ENCODE measurements at regions not wholly inside any gene's neighbourhood (a gene's known extent, or its start where the extent isn't known, plus 50 kb on each side); places are given as distances from the start of the nearest gene placed in this dataset.
A peak's percentile ranks its signal among the peaks of the same experiment; 100 is the strongest.
"Not testable (repeated sequence)": the region's sequence is repeated elsewhere in the genome, so short reads cannot be mapped to it uniquely, and the experiment has no call there.

GRCh38 chr2:240240017-240240734, 99.7 kb upstream of the OTOS start:
- FAIRE-seq (no peak), DNase-seq (ENCODE audit: low spot score) (no peak)

- DNase-seq (ENCODE audit: low spot score) = no peak
- FAIRE-seq = no peak
These were observed 100.3 kb upstream of the OTOS start for GRCh38 chr2:240240781-240241180.

GRCh38 chr2:240241572-240241971, 101.1 kb upstream of the OTOS start:
- FAIRE-seq = no peak
- DNase-seq (ENCODE audit: low spot score) = no peak

- not testable (repeated sequence) for FAIRE-seq
These were observed 102.6 kb upstream of the OTOS start for GRCh38 chr2:240243049-240243448.

GRCh38 chr2:240244543-240244942, 104.1 kb upstream of the OTOS start:
- no peak for FAIRE-seq

More at GRCh38 chr2:240243049-240243448, 102.6 kb upstream of the OTOS start:
- DNase-seq (ENCODE audit: low spot score) = not testable (repeated sequence)

GRCh38 chr2:240245184-240245583, 104.7 kb upstream of the OTOS start:
- DNase-seq (ENCODE audit: low spot score) (no peak), FAIRE-seq (no peak)

More at GRCh38 chr2:240244543-240244942, 104.1 kb upstream of the OTOS start:
- no peak for DNase-seq (ENCODE audit: low spot score)

GRCh38 chr2:240245706-240246105, 105.2 kb upstream of the OTOS start:
- no peak for FAIRE-seq

GRCh38 chr2:240246173-240246820, 105.8 kb upstream of the OTOS start:
- no peak for FAIRE-seq

More at GRCh38 chr2:240245706-240246105, 105.2 kb upstream of the OTOS start:
- DNase-seq (ENCODE audit: low spot score) = peak; percentile 1

GRCh38 chr2:240247241-240247867, 106.9 kb upstream of the OTOS start:
- FAIRE-seq (no peak), DNase-seq (ENCODE audit: low spot score) (peak; percentile 1)

More at GRCh38 chr2:240246173-240246820, 105.8 kb upstream of the OTOS start:
- peak; percentile 1 for DNase-seq (ENCODE audit: low spot score)

GRCh38 chr2:240247868-240248720, 107.6 kb upstream of the OTOS start:
- no peak for FAIRE-seq
- DNase-seq (ENCODE audit: low spot score) = peak; percentile 1

GRCh38 chr2:240248721-240249422, 108.4 kb upstream of the OTOS start:
- DNase-seq (ENCODE audit: low spot score) (peak; percentile 1), FAIRE-seq (no peak)

- FAIRE-seq = peak; percentile 37
- DNase-seq (ENCODE audit: low spot score) = no peak
These were observed 109.1 kb upstream of the OTOS start for GRCh38 chr2:240249423-240250149.

- DNase-seq (ENCODE audit: low spot score) (no peak), FAIRE-seq (peak; percentile 48)
These were observed 109.9 kb upstream of the OTOS start for GRCh38 chr2:240250150-240250984.

GRCh38 chr2:240250985-240251847, 110.8 kb upstream of the OTOS start:
- DNase-seq (ENCODE audit: low spot score) = peak; percentile 89
- peak; percentile 98 for FAIRE-seq

GRCh38 chr2:240251848-240252190, 111.4 kb upstream of the OTOS start:
- no peak for DNase-seq (ENCODE audit: low spot score)
- no peak for FAIRE-seq

- DNase-seq (ENCODE audit: low spot score) (no peak), FAIRE-seq (no peak)
These were observed 111.9 kb upstream of the OTOS start for GRCh38 chr2:240252191-240252871.

GRCh38 chr2:240252872-240253511, 112.5 kb upstream of the OTOS start:
- DNase-seq (ENCODE audit: low spot score) = no peak
- no peak for FAIRE-seq
